ENCODE measurements at regions not wholly inside any gene's neighbourhood (a gene's known extent, or its start where the extent isn't known, plus 50 kb on each side); places are given as distances from the start of the nearest gene placed in this dataset.

DNA sequence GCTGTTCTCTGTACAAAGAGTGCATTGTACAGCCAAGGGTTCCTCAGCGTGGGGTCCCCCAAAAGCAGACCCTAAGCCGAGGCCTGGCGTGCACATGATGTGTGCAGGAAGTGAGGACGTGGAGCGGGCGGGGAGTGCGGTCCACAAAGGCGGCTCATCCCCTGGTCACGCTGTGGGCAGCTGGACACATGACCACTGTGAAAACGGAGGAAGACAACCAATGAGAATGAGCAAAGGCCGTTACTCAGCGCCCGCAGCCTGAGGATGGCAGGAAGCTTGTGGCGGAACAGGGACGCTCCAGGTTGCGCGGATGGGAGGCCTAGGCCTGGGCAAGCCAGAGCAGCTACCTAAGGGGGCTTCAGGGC is 1263.7 kb downstream of the BRD1 start:
- no peak for DNase-seq (ENCODE audit: low read depth in 1 of 2, low spot score in 1 of 2)
- TF ChIP-seq, protein P1, sequence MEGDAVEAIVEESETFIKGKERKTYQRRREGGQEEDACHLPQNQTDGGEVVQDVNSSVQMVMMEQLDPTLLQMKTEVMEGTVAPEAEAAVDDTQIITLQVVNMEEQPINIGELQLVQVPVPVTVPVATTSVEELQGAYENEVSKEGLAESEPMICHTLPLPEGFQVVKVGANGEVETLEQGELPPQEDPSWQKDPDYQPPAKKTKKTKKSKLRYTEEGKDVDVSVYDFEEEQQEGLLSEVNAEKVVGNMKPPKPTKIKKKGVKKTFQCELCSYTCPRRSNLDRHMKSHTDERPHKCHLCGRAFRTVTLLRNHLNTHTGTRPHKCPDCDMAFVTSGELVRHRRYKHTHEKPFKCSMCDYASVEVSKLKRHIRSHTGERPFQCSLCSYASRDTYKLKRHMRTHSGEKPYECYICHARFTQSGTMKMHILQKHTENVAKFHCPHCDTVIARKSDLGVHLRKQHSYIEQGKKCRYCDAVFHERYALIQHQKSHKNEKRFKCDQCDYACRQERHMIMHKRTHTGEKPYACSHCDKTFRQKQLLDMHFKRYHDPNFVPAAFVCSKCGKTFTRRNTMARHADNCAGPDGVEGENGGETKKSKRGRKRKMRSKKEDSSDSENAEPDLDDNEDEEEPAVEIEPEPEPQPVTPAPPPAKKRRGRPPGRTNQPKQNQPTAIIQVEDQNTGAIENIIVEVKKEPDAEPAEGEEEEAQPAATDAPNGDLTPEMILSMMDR (IDR thresholded peaks at IDR 0.05; ENCODE audit: insufficient read depth, low read length) = no peak
- no peak for TF ChIP-seq GABPA (IDR thresholded peaks at IDR 0.05; ENCODE audit: low read depth)
- TF ChIP-seq POLR2AphosphoS5 (IDR thresholded peaks at IDR 0.05; ENCODE audit: low read depth) = no peak
- TF ChIP-seq, protein P2, sequence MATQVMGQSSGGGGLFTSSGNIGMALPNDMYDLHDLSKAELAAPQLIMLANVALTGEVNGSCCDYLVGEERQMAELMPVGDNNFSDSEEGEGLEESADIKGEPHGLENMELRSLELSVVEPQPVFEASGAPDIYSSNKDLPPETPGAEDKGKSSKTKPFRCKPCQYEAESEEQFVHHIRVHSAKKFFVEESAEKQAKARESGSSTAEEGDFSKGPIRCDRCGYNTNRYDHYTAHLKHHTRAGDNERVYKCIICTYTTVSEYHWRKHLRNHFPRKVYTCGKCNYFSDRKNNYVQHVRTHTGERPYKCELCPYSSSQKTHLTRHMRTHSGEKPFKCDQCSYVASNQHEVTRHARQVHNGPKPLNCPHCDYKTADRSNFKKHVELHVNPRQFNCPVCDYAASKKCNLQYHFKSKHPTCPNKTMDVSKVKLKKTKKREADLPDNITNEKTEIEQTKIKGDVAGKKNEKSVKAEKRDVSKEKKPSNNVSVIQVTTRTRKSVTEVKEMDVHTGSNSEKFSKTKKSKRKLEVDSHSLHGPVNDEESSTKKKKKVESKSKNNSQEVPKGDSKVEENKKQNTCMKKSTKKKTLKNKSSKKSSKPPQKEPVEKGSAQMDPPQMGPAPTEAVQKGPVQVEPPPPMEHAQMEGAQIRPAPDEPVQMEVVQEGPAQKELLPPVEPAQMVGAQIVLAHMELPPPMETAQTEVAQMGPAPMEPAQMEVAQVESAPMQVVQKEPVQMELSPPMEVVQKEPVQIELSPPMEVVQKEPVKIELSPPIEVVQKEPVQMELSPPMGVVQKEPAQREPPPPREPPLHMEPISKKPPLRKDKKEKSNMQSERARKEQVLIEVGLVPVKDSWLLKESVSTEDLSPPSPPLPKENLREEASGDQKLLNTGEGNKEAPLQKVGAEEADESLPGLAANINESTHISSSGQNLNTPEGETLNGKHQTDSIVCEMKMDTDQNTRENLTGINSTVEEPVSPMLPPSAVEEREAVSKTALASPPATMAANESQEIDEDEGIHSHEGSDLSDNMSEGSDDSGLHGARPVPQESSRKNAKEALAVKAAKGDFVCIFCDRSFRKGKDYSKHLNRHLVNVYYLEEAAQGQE (IDR thresholded peaks at IDR 0.05; ENCODE audit: insufficient replicate concordance, low read depth) = no peak
- no peak for TF ChIP-seq SPI1 (IDR thresholded peaks at IDR 0.05; ENCODE audit: borderline replicate concordance, low read depth)
- Histone ChIP-seq H3K4me3 (replicated peaks; ENCODE audit: insufficient read depth, low read length) (no peak overlapping the region), H3K27me3 (ENCODE audit: insufficient read depth, poor library complexity, severe bottlenecking) (peaks cover 11% of the 10 kb centered on the region), H3K27ac (replicated peaks) (no peak overlapping the region)

DNA sequence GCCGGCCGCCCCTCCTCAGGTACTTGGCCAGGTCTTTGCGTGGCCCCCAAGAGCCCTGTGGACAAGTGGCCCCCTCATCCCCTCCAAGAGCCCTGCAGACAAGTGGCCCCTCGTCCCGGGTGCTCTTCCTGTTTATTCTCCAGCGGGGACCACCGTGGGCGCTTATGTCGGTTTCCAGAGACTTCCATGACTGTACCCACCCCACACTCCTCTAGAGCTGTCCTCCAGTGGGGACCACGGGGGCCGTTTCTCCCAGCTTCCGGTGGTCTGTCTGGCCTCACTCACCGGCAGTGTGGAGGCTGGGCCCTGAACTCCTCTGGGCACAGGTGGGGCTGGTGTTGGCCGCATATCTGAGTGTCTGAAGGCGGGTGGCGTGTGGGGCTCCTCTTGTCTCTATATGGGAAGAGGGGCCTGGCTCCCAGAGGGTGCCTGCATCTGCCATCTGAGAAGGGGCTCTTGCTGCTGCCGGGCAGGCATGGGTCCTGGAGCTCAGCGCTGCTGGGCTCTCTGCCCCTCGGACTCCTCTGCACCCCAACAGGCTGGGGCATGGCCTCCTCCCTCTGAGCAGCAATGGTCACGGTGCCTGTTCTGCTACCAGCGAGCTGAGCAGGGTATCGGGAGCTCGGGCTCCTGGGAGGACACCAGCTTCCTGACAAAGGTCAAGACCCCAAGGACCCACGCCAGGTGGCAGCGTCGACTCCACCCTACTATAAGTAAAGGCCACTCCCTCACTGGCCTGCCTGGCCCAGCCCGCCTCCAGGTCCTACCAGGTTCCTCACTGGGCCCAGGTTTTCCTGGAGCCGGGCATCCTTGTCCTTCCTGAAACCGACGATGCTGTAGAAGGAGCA is 1264.3 kb downstream of the BRD1 start:
- no peak for DNase-seq (ENCODE audit: low read depth in 1 of 2, low spot score in 1 of 2)
- H3K27me3 ChIP-seq (ENCODE audit: insufficient read depth, poor library complexity, severe bottlenecking) = peaks cover 11% of the 10 kb centered on the region

DNA sequence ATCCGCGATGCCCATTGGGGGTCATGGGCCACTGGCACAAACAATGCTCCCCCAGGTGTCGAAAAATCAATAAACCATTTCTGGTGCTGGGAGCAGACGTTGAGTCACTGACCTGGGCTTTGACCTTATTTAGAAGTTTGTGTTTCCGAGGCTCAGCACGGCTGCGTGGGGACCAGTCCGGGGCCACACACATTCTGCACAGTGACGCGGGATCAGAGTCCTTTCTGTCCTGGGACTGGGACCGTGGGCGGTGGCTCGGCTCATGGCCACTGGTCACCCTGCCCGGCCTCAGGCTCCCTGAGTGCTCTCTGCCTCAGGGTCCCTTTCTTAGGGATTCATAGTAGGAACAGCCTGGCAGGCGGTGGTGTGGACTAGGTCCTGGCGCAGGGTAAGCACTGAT is 1266.0 kb downstream of the BRD1 start:
- TF ChIP-seq POLR2AphosphoS5 (IDR thresholded peaks at IDR 0.05; ENCODE audit: low read depth) = no peak
- TF ChIP-seq, protein P1 (IDR thresholded peaks at IDR 0.05; ENCODE audit: insufficient read depth, low read length) = no peak
- TF ChIP-seq, protein P2 (IDR thresholded peaks at IDR 0.05; ENCODE audit: insufficient replicate concordance, low read depth) = no peak
- TF ChIP-seq SPI1 (IDR thresholded peaks at IDR 0.05; ENCODE audit: borderline replicate concordance, low read depth) = no peak
- TF ChIP-seq GABPA (IDR thresholded peaks at IDR 0.05; ENCODE audit: low read depth) = no peak
- DNase-seq (ENCODE audit: low read depth in 1 of 2, low spot score in 1 of 2) = no peak
- no peak overlapping the region for H3K27ac ChIP-seq (replicated peaks)
- no peak overlapping the region for H3K4me3 ChIP-seq (replicated peaks; ENCODE audit: insufficient read depth, low read length)
- peaks cover 3% of the 10 kb centered on the region for H3K27me3 ChIP-seq (ENCODE audit: insufficient read depth, poor library complexity, severe bottlenecking)

More for the DNA sequence above, 1264.3 kb downstream of the BRD1 start:
- Histone ChIP-seq H3K4me3 (replicated peaks; ENCODE audit: insufficient read depth, low read length) (no peak overlapping the region), H3K27ac (replicated peaks) (no peak overlapping the region)
- TF ChIP-seq GABPA (IDR thresholded peaks at IDR 0.05; ENCODE audit: low read depth) (no peak), POLR2AphosphoS5 (IDR thresholded peaks at IDR 0.05; ENCODE audit: low read depth) (no peak), SPI1 (IDR thresholded peaks at IDR 0.05; ENCODE audit: borderline replicate concordance, low read depth) (no peak)
- TF ChIP-seq, protein P2 (IDR thresholded peaks at IDR 0.05; ENCODE audit: insufficient replicate concordance, low read depth) = no peak
- TF ChIP-seq, protein P1 (IDR thresholded peaks at IDR 0.05; ENCODE audit: insufficient read depth, low read length) = no peak

Data from HL-60 (cell line).